NT2/D1 (cell line): ENCODE measurements at regions not wholly inside any gene's neighbourhood (a gene's known extent, or its start where the extent isn't known, plus 50 kb on each side); places are given as distances from the start of the nearest gene placed in this dataset.
"Not testable (repeated sequence)": the region's sequence is repeated elsewhere in the genome, so short reads cannot be mapped to it uniquely, and the experiment has no call there.

Experiments
- YY1 ChIP-seq: IDR thresholded peaks from 2 replicates; pipeline ENCODE4 v1.6.1; 2011; ENCODE audit not compliant: insufficient read length, insufficient read depth
- ZNF274 ChIP-seq: IDR thresholded peaks from 2 replicates; pipeline ENCODE4 v1.6.1; 2011; ENCODE audit warnings: mild to moderate bottlenecking, low read depth, low read length

DNA sequence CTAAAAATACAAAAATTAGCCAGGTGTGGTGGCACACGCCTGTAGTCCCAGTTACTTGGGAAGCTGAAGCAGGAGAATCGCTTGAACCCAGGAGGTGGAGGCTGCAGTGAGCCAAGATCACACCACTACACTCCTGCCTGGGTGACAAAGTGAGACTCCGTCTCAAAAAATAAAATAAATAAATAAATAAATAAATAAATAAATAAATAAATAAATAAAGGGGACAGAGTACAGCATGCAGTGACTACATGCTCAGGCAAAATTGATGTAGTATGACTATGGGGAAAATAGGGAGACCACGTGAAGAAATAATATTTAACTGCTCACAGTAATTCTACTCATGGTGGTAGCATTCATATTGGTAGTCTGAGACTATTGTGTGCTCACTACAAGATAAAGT, 117.7 kb upstream of the RREB1 start:
- TF ChIP-seq YY1, ZNF274: not testable (repeated sequence)
